ENCODE measurements at regions not wholly inside any gene's neighbourhood (a gene's known extent, or its start where the extent isn't known, plus 50 kb on each side); places are given as distances from the start of the nearest gene placed in this dataset.
A peak's percentile ranks its signal among the peaks of the same experiment; 100 is the strongest.

- Mint-ChIP-seq H3K4me3 (no peak overlapping the region), H3K27me3 (no peaks in the 10 kb centered on the region), H3K4me1 (no peaks in the 10 kb centered on the region), H3K27ac (no peak overlapping the region), H3K9me3 (peaks cover 0 to 3% (median under 1%) of the 10 kb centered on the region in 7 donors), H3K36me3 (no peaks in the 10 kb centered on the region)
- no peaks in the 10 kb centered on the region for H3K36me3 ChIP-seq (ENCODE audit: control insufficient read depth, insufficient read depth, low read length)
- no peaks in the 10 kb centered on the region for H3K27me3 ChIP-seq (ENCODE audit: control insufficient read depth, insufficient read depth, low read length)
- H3K9me3 ChIP-seq (ENCODE audit: control insufficient read depth in 2 of 2, low read length in 2 of 2) = peaks cover 0 to under 1% of the 10 kb centered on the region in 2 experiments
- no peak overlapping the region for H3K4me3 ChIP-seq (ENCODE audit: low read depth, low read length)
- no peak overlapping the region for H3K27ac ChIP-seq (ENCODE audit: insufficient read depth, low read length, poor library complexity, severe bottlenecking)
- DNase-seq (no peak), ATAC-seq (ENCODE audit: low read depth in 2 of 2) (no peak)
- no peaks in the 10 kb centered on the region for H3K4me1 ChIP-seq (ENCODE audit: control insufficient read depth, insufficient read depth, low read length, poor library complexity, severe bottlenecking)
These were observed 212.7 kb upstream of the FMR1 start for GRCh38 chrX:147699061-147699460.

GRCh38 chrX:147710301-147710700, 201.4 kb upstream of the FMR1 start:
- H3K36me3 Mint-ChIP-seq = no peaks in the 10 kb centered on the region
- Histone ChIP-seq H3K27me3 (ENCODE audit: control insufficient read depth, insufficient read depth, low read length) (no peaks in the 10 kb centered on the region), H3K4me3 (ENCODE audit: low read depth, low read length) (no peak overlapping the region), H3K9me3 (ENCODE audit: control insufficient read depth in 2 of 2, low read length in 2 of 2) (no peaks in the 10 kb centered on the region), H3K4me1 (ENCODE audit: control insufficient read depth, insufficient read depth, low read length, poor library complexity, severe bottlenecking) (no peaks in the 10 kb centered on the region), H3K36me3 (ENCODE audit: control insufficient read depth, insufficient read depth, low read length) (no peaks in the 10 kb centered on the region), H3K27ac (ENCODE audit: insufficient read depth, low read length, poor library complexity, severe bottlenecking) (no peak overlapping the region)
- DNase-seq (no peak), ATAC-seq (ENCODE audit: low read depth in 2 of 2) (no peak)
- H3K4me1 Mint-ChIP-seq = no peaks in the 10 kb centered on the region
- H3K27me3 Mint-ChIP-seq = no peaks in the 10 kb centered on the region
- H3K27ac Mint-ChIP-seq = no peak overlapping the region
- no peak overlapping the region for H3K4me3 Mint-ChIP-seq
- H3K9me3 Mint-ChIP-seq = no peaks in the 10 kb centered on the region

- ATAC-seq (ENCODE audit: low read depth in 2 of 2) (no peak), DNase-seq (no peak)
- Mint-ChIP-seq H3K4me3 (no peak overlapping the region), H3K36me3 (no peaks in the 10 kb centered on the region), H3K27me3 (no peaks in the 10 kb centered on the region), H3K27ac (no peak overlapping the region), H3K9me3 (peaks cover 0 to 2% (median 0%) of the 10 kb centered on the region in 7 donors), H3K4me1 (peaks cover 0 to 1% (median 0%) of the 10 kb centered on the region in 4 donors)
- no peak overlapping the region for H3K4me3 ChIP-seq (ENCODE audit: low read depth, low read length)
- H3K27me3 ChIP-seq (ENCODE audit: control insufficient read depth, insufficient read depth, low read length) = no peaks in the 10 kb centered on the region
- no peak overlapping the region for H3K27ac ChIP-seq (ENCODE audit: insufficient read depth, low read length, poor library complexity, severe bottlenecking)
- H3K4me1 ChIP-seq (ENCODE audit: control insufficient read depth, insufficient read depth, low read length, poor library complexity, severe bottlenecking) = no peaks in the 10 kb centered on the region
- H3K9me3 ChIP-seq (ENCODE audit: control insufficient read depth in 2 of 2, low read length in 2 of 2) = no peaks in the 10 kb centered on the region
- H3K36me3 ChIP-seq (ENCODE audit: control insufficient read depth, insufficient read depth, low read length) = no peaks in the 10 kb centered on the region
These were observed 178.3 kb upstream of the FMR1 start for GRCh38 chrX:147733369-147733768.

- H3K4me3 Mint-ChIP-seq = no peak overlapping the region
- no peaks in the 10 kb centered on the region for H3K27me3 ChIP-seq (ENCODE audit: control insufficient read depth, insufficient read depth, low read length)
- no peaks in the 10 kb centered on the region for H3K36me3 Mint-ChIP-seq
- no peaks in the 10 kb centered on the region for H3K27me3 Mint-ChIP-seq
- no peak overlapping the region for H3K27ac Mint-ChIP-seq
- no peak overlapping the region for H3K27ac ChIP-seq (ENCODE audit: insufficient read depth, low read length, poor library complexity, severe bottlenecking)
- DNase-seq (no peak), ATAC-seq (ENCODE audit: low read depth in 2 of 2) (no peak)
- H3K9me3 Mint-ChIP-seq = peaks cover 0 to 2% (median 0%) of the 10 kb centered on the region in 7 donors
- H3K9me3 ChIP-seq (ENCODE audit: control insufficient read depth in 2 of 2, low read length in 2 of 2) = no peaks in the 10 kb centered on the region
- H3K4me1 ChIP-seq (ENCODE audit: control insufficient read depth, insufficient read depth, low read length, poor library complexity, severe bottlenecking) = no peaks in the 10 kb centered on the region
- no peaks in the 10 kb centered on the region for H3K36me3 ChIP-seq (ENCODE audit: control insufficient read depth, insufficient read depth, low read length)
- H3K4me3 ChIP-seq (ENCODE audit: low read depth, low read length) = no peak overlapping the region
- H3K4me1 Mint-ChIP-seq = peaks cover 0 to 2% (median 0%) of the 10 kb centered on the region in 4 donors
These were observed 176.4 kb upstream of the FMR1 start for GRCh38 chrX:147735364-147735763.

- H3K9me3 ChIP-seq (ENCODE audit: control insufficient read depth in 2 of 2, low read length in 2 of 2) = no peaks in the 10 kb centered on the region
- H3K27me3 ChIP-seq (ENCODE audit: control insufficient read depth, insufficient read depth, low read length) = no peaks in the 10 kb centered on the region
- no peaks in the 10 kb centered on the region for H3K36me3 ChIP-seq (ENCODE audit: control insufficient read depth, insufficient read depth, low read length)
- H3K9me3 Mint-ChIP-seq = peaks cover 0 to 2% (median 0%) of the 10 kb centered on the region in 7 donors
- H3K4me3 ChIP-seq (ENCODE audit: low read depth, low read length) = no peak overlapping the region
- no peaks in the 10 kb centered on the region for H3K36me3 Mint-ChIP-seq
- no peaks in the 10 kb centered on the region for H3K4me1 ChIP-seq (ENCODE audit: control insufficient read depth, insufficient read depth, low read length, poor library complexity, severe bottlenecking)
- no peak overlapping the region for H3K27ac Mint-ChIP-seq
- H3K4me3 Mint-ChIP-seq = no peak overlapping the region
- DNase-seq = no peak
- peaks cover 0 to 2% (median 0%) of the 10 kb centered on the region in 4 donors for H3K4me1 Mint-ChIP-seq
- ATAC-seq (ENCODE audit: low read depth in 2 of 2) = no peak
- no peak overlapping the region for H3K27ac ChIP-seq (ENCODE audit: insufficient read depth, low read length, poor library complexity, severe bottlenecking)
- no peaks in the 10 kb centered on the region for H3K27me3 Mint-ChIP-seq
These were observed 175.7 kb upstream of the FMR1 start for GRCh38 chrX:147736045-147736444.

GRCh38 chrX:147737690-147738089, 174.0 kb upstream of the FMR1 start:
- Histone ChIP-seq H3K27ac (ENCODE audit: insufficient read depth, low read length, poor library complexity, severe bottlenecking) (no peak overlapping the region), H3K9me3 (ENCODE audit: control insufficient read depth in 2 of 2, low read length in 2 of 2) (no peaks in the 10 kb centered on the region), H3K36me3 (ENCODE audit: control insufficient read depth, insufficient read depth, low read length) (no peaks in the 10 kb centered on the region), H3K4me3 (ENCODE audit: low read depth, low read length) (no peak overlapping the region), H3K4me1 (ENCODE audit: control insufficient read depth, insufficient read depth, low read length, poor library complexity, severe bottlenecking) (no peaks in the 10 kb centered on the region), H3K27me3 (ENCODE audit: control insufficient read depth, insufficient read depth, low read length) (no peaks in the 10 kb centered on the region)
- peaks cover 0 to 2% (median 0%) of the 10 kb centered on the region in 4 donors for H3K4me1 Mint-ChIP-seq
- no peaks in the 10 kb centered on the region for H3K36me3 Mint-ChIP-seq
- no peak overlapping the region for H3K27ac Mint-ChIP-seq
- DNase-seq (no peak), ATAC-seq (ENCODE audit: low read depth in 2 of 2) (no peak)
- H3K4me3 Mint-ChIP-seq = no peak overlapping the region
- H3K9me3 Mint-ChIP-seq = peaks cover 0 to 2% (median 0%) of the 10 kb centered on the region in 7 donors
- H3K27me3 Mint-ChIP-seq = no peaks in the 10 kb centered on the region

- no peak for ATAC-seq (ENCODE audit: low read depth in 2 of 2)
These were observed 173.5 kb upstream of the FMR1 start for GRCh38 chrX:147738265-147738664.

GRCh38 chrX:147739196-147739595, 172.5 kb upstream of the FMR1 start:
- ATAC-seq (ENCODE audit: low read depth in 2 of 2) = no peak
- no peak overlapping the region for H3K27ac Mint-ChIP-seq

More at GRCh38 chrX:147738265-147738664, 173.5 kb upstream of the FMR1 start:
- Histone ChIP-seq H3K36me3 (ENCODE audit: control insufficient read depth, insufficient read depth, low read length) (no peaks in the 10 kb centered on the region), H3K9me3 (ENCODE audit: control insufficient read depth in 2 of 2, low read length in 2 of 2) (no peaks in the 10 kb centered on the region), H3K27ac (ENCODE audit: insufficient read depth, low read length, poor library complexity, severe bottlenecking) (no peak overlapping the region), H3K27me3 (ENCODE audit: control insufficient read depth, insufficient read depth, low read length) (no peaks in the 10 kb centered on the region), H3K4me3 (ENCODE audit: low read depth, low read length) (no peak overlapping the region), H3K4me1 (ENCODE audit: control insufficient read depth, insufficient read depth, low read length, poor library complexity, severe bottlenecking) (no peaks in the 10 kb centered on the region)
- Mint-ChIP-seq H3K4me1 (peaks cover 0 to 2% (median 0%) of the 10 kb centered on the region in 4 donors), H3K36me3 (no peaks in the 10 kb centered on the region), H3K4me3 (no peak overlapping the region), H3K27me3 (no peaks in the 10 kb centered on the region), H3K27ac (no peak overlapping the region), H3K9me3 (peaks cover 0 to 2% (median 0%) of the 10 kb centered on the region in 7 donors)
- DNase-seq = peak in 1 of 3 donors; percentile 25

More at GRCh38 chrX:147739196-147739595, 172.5 kb upstream of the FMR1 start:
- Histone ChIP-seq H3K36me3 (ENCODE audit: control insufficient read depth, insufficient read depth, low read length) (no peaks in the 10 kb centered on the region), H3K4me3 (ENCODE audit: low read depth, low read length) (no peak overlapping the region), H3K27me3 (ENCODE audit: control insufficient read depth, insufficient read depth, low read length) (no peaks in the 10 kb centered on the region), H3K27ac (ENCODE audit: insufficient read depth, low read length, poor library complexity, severe bottlenecking) (no peak overlapping the region), H3K9me3 (ENCODE audit: control insufficient read depth in 2 of 2, low read length in 2 of 2) (no peaks in the 10 kb centered on the region), H3K4me1 (ENCODE audit: control insufficient read depth, insufficient read depth, low read length, poor library complexity, severe bottlenecking) (no peaks in the 10 kb centered on the region)
- H3K9me3 Mint-ChIP-seq = peaks cover 0 to 2% (median 0%) of the 10 kb centered on the region in 7 donors
- H3K36me3 Mint-ChIP-seq = no peaks in the 10 kb centered on the region
- DNase-seq = no peak
- H3K4me3 Mint-ChIP-seq = no peak overlapping the region
- H3K4me1 Mint-ChIP-seq = peaks cover 0 to 2% (median 0%) of the 10 kb centered on the region in 4 donors
- no peaks in the 10 kb centered on the region for H3K27me3 Mint-ChIP-seq
